IMR-90 (cell line): ENCODE measurements at regions not wholly inside any gene's neighbourhood (a gene's known extent, or its start where the extent isn't known, plus 50 kb on each side); places are given as distances from the start of the nearest gene placed in this dataset.

ENCODE experiments used
- ATAC-seq: fragments of 200-7000 bp; cut with Tn5 transposase; 2 replicates; pipeline ENCODE4 v1.9.1; 2020; ENCODE audit warnings: low read depth, mild to moderate bottlenecking, moderate library complexity
- BruUV-seq: library from RNA; stranded (reverse); fragments of 400-500 nt; replicated peaks from 2 replicates; lab custom pipeline; 2021; lab: Mats Ljungman, UMichigan
- CTCF ChIA-PET: fragments of 300-600 bp; formaldehyde crosslinking; extraction: SDS; loops from one replicate; lab custom pipeline; 2021; ENCODE audit warnings: antibody characterized with exemption; lab: Yijun Ruan, JAX
- POLR2A ChIA-PET: fragments of 300-600 bp; sonication (Branson Sonifier 250); formaldehyde crosslinking; loops from one replicate; lab custom pipeline; 2022; ENCODE audit warnings: antibody characterized with exemption; ENCODE audit not compliant: unreplicated experiment; lab: Charles Lee
- DNase-seq: peaks from one replicate; pipeline ENCODE4 v3.0.0; 2013
- H2AFZ ChIP-seq: replicated peaks from 2 replicates; pipeline ENCODE3; 2013; ENCODE audit warnings: low read length, mild to moderate bottlenecking; ENCODE audit not compliant: poor library complexity
- H2AK5ac ChIP-seq: 2 replicates; pipeline ENCODE4 v1.6.1; 2013; ENCODE audit warnings: low read depth, low read length, inconsistent platforms
- H2AK9ac ChIP-seq: replicated peaks from 2 replicates; pipeline ENCODE3; 2013; ENCODE audit warnings: mild to moderate bottlenecking, low read depth, low read length, moderate library complexity; ENCODE audit not compliant: poor library complexity
- H2BK120ac ChIP-seq: 2 replicates; pipeline ENCODE4 v1.6.1; 2013; ENCODE audit warnings: low read depth, low read length, inconsistent platforms
- H2BK15ac ChIP-seq: 3 replicates; pipeline ENCODE4 v1.6.1; 2013; ENCODE audit warnings: low read depth, low read length, inconsistent platforms
- H2BK20ac ChIP-seq: 2 replicates; pipeline ENCODE4 v1.6.1; 2013; ENCODE audit warnings: low read depth, mild to moderate bottlenecking, inconsistent platforms, low read length, moderate library complexity
- H2BK5ac ChIP-seq: 2 replicates; pipeline ENCODE4 v1.6.1; 2013; ENCODE audit warnings: mild to moderate bottlenecking, low read depth, low read length, inconsistent platforms; ENCODE audit not compliant: poor library complexity, severe bottlenecking
- H3K14ac ChIP-seq: replicated peaks from 2 replicates; pipeline ENCODE4 v1.6.1; 2013; ENCODE audit warnings: low read depth, low read length, inconsistent platforms
- H3K18ac ChIP-seq: 2 replicates; pipeline ENCODE4 v1.6.1; 2013; ENCODE audit warnings: low read depth, low read length, control low read depth
- H3K23ac ChIP-seq: 2 replicates; pipeline ENCODE4 v1.6.1; 2013; ENCODE audit warnings: low read depth, low read length, inconsistent platforms
- H3K27ac ChIP-seq: 2 replicates; pipeline ENCODE4 v1.5.1; 2013; ENCODE audit warnings: mild to moderate bottlenecking, control low read depth, low read length; ENCODE audit not compliant: insufficient read depth
- H3K27me3 ChIP-seq: 2 replicates; pipeline ENCODE4 v1.6.1; 2013; ENCODE audit warnings: low read length; ENCODE audit not compliant: control insufficient read depth, insufficient read depth
- H3K36me3 ChIP-seq: 2 replicates; pipeline ENCODE4 v1.6.1; 2013; ENCODE audit warnings: low read length, mixed read lengths; ENCODE audit not compliant: control insufficient read depth, insufficient read depth
- H3K4ac ChIP-seq: 2 replicates; pipeline ENCODE4 v1.6.1; 2013; ENCODE audit warnings: low read depth, low read length, inconsistent platforms
- H3K4me1 ChIP-seq: 2 replicates; pipeline ENCODE4 v1.6.1; 2013; ENCODE audit warnings: low read length, mixed read lengths; ENCODE audit not compliant: control insufficient read depth, insufficient read depth
- H3K4me2 ChIP-seq: 2 replicates; pipeline ENCODE4 v1.6.1; 2013; ENCODE audit warnings: low read depth, mild to moderate bottlenecking, control low read depth, low read length, moderate library complexity
- H3K4me3 ChIP-seq: 2 replicates; pipeline ENCODE4 v1.5.1; 2013; ENCODE audit warnings: low read depth, mild to moderate bottlenecking, control low read depth, low read length, moderate library complexity; ENCODE audit not compliant: insufficient read depth
- H3K56ac ChIP-seq: 2 replicates; pipeline ENCODE4 v1.6.1; 2013; ENCODE audit warnings: low read length, inconsistent platforms; ENCODE audit not compliant: insufficient read depth; ENCODE audit errors: extremely low read depth
- H3K79me1 ChIP-seq, 2 experiments: 2 replicates each; pipeline ENCODE4 v1.6.1; 2013; ENCODE audit warnings: low read length in 2 of 2, inconsistent platforms in 1 of 2, low read depth in 1 of 2
- H3K9ac ChIP-seq: 2 replicates; pipeline ENCODE4 v1.6.1; 2013; ENCODE audit warnings: low read depth, low read length, control low read depth
- H3K9me1 ChIP-seq: 2 replicates; pipeline ENCODE4 v1.6.1; 2013; ENCODE audit warnings: low read length, inconsistent platforms; ENCODE audit not compliant: insufficient read depth
- H3K9me3 ChIP-seq: 2 replicates; pipeline ENCODE4 v1.6.1; 2013; ENCODE audit warnings: low read length; ENCODE audit not compliant: control insufficient read depth, insufficient read depth
- H4K20me1 ChIP-seq: 2 replicates; pipeline ENCODE4 v1.6.1; 2013; ENCODE audit warnings: low read length, inconsistent platforms; ENCODE audit not compliant: insufficient read depth
- H4K5ac ChIP-seq: 2 replicates; pipeline ENCODE4 v1.6.1; 2013; ENCODE audit warnings: mild to moderate bottlenecking, low read depth, low read length, control low read depth
- H4K8ac ChIP-seq, 2 experiments: 2 replicates each; pipeline ENCODE4 v1.6.1; 2013; ENCODE audit warnings: low read depth in 2 of 2, low read length in 2 of 2, control low read depth in 1 of 2, inconsistent platforms in 1 of 2
- H4K91ac ChIP-seq: 2 replicates; pipeline ENCODE4 v1.6.1; 2013; ENCODE audit warnings: low read depth, low read length, inconsistent platforms; ENCODE audit not compliant: insufficient read depth
- BHLHE40 ChIP-seq: fragments of 150-350 bp; IDR thresholded peaks from 2 replicates; pipeline ENCODE4 v1.6.1; 2016; ENCODE audit warnings: mild to moderate bottlenecking, low read depth, low read length
- MAFK ChIP-seq: IDR thresholded peaks from 2 replicates; pipeline ENCODE4 v1.6.1; 2012; ENCODE audit warnings: low read depth, low read length, improper control_type of control experiment
- MXI1 ChIP-seq: IDR thresholded peaks from 2 replicates; pipeline ENCODE4 v1.6.1; 2012; ENCODE audit warnings: low read depth, mild to moderate bottlenecking, low read length, moderate library complexity, borderline replicate concordance
- NFE2L2 ChIP-seq: fragments of 150-350 bp; IDR thresholded peaks from 2 replicates; pipeline ENCODE4 v1.6.1; 2016; ENCODE audit warnings: low read depth, mild to moderate bottlenecking, low read length
- POLR2A ChIP-seq: IDR thresholded peaks from 2 replicates; pipeline ENCODE4 v1.6.1; 2012; ENCODE audit warnings: mild to moderate bottlenecking, low read depth, low read length
- WGBS, 2 experiments: methylation state at CpG; one replicate each; pipeline versions ENCODE4 v1.1.5 to v1.1.7; 2013; ENCODE audit warnings: missing lambda C conversion rate in 2 of 2; ENCODE audit not compliant: insufficient read length in 1 of 2; ENCODE audit errors: extremely low coverage in 2 of 2; 5-methylcytosine and 5-hydroxymethylcytosine counted together
- dilution Hi-C: fragments of 300-500 bp; cut with HindIII; formaldehyde crosslinking; loops from one replicate; pipeline ENCODE4 v1.14.3; 2018; ENCODE audit warnings: low sequenced_read_pairs; ENCODE audit not compliant: unreplicated experiment
- in situ Hi-C: fragments of 300-500 bp; cut with MboI; formaldehyde crosslinking; loops from 3 replicates; pipeline ENCODE4 v1.14.3; 2019; ENCODE audit warnings: low sequenced_read_pairs, inconsistent platforms, mixed read lengths
- intact Hi-C: fragments of 100-400 bp; cut with micrococcal nuclease; formaldehyde crosslinking; loops from 2 replicates; pipeline ENCODE4 v1.10.0; 2022

DNA sequence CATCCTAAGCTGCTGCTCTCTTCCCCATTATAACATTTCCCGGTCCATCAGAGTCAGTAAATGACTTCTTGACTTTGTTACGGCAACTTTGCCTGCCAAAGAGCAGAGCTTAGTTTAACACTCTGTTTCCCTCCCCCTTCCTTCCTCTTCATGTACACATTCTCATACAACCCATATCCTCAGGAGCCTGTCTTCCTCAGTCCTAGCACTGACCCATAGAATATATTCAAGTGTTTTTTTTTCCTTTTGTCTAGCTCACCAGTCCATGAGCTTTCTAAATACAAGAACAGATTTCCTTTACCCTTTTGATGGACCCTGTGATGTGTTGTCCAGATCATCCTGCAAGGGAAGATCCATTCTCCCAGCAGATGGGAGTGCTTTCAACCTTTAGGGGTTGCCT, 97.0 kb upstream of the MON1B start:
- WGBS, 2 experiments, result no CpG with 5 or more reads among the region's 2 CpGs
- H2BK20ac ChIP-seq, result no peak overlapping the region
- H3K9me3 ChIP-seq, result peaks cover 5% of the 10 kb centered on the region
- H2BK120ac ChIP-seq, result no peak overlapping the region
- BruUV-seq, result no TSS peak
- H4K91ac ChIP-seq, result no peak overlapping the region
- intact Hi-C loops, result no loop called here
- H3K18ac ChIP-seq, result no peak overlapping the region
- H3K9ac ChIP-seq, result no peak overlapping the region
- H3K23ac ChIP-seq, result no peak overlapping the region
- H3K4me2 ChIP-seq, result no peak overlapping the region
- no peak overlapping the region for H2AFZ ChIP-seq
- in situ Hi-C loops, result no loop called here
- H4K5ac ChIP-seq, result no peak overlapping the region
- no peak overlapping the region for H2BK15ac ChIP-seq
- no peak overlapping the region for H4K8ac ChIP-seq
- TF ChIP-seq MXI1 (no peak), NFE2L2 (no peak), MAFK (no peak), BHLHE40 (no peak), POLR2A (no peak)
- H3K4me1 ChIP-seq, result no peaks in the 10 kb centered on the region
- DNase-seq (no peak), ATAC-seq (no peak)
- no peak overlapping the region for H2AK5ac ChIP-seq
- no peak overlapping the region for H2AK9ac ChIP-seq
- POLR2A ChIA-PET, result no interaction called here
- dilution Hi-C loops, result no loop called here
- H3K79me1 ChIP-seq, result no peaks in the 10 kb centered on the region
- H2BK5ac ChIP-seq, result no peak overlapping the region
- no peak overlapping the region for H3K4ac ChIP-seq
- no peaks in the 10 kb centered on the region for H3K9me1 ChIP-seq
- H3K14ac ChIP-seq, result no peak overlapping the region
- no peaks in the 10 kb centered on the region for H3K27me3 ChIP-seq
- CTCF ChIA-PET, result no interaction called here
- no peak overlapping the region for H3K4me3 ChIP-seq
- no peaks in the 10 kb centered on the region for H3K36me3 ChIP-seq
- no peaks in the 10 kb centered on the region for H4K20me1 ChIP-seq
- H3K27ac ChIP-seq, result no peak overlapping the region
- H3K56ac ChIP-seq, result no peak overlapping the region
